GM12891 (cell line): ENCODE measurements at regions not wholly inside any gene's neighbourhood (a gene's known extent, or its start where the extent isn't known, plus 50 kb on each side); places are given as distances from the start of the nearest gene placed in this dataset.

Experiments used
- DNase-seq: peaks from one replicate; pipeline ENCODE4 v3.0.0; 2011; ENCODE audit warnings: low spot score; ENCODE audit not compliant: insufficient read length
- FAIRE-seq: peaks from 2 replicates; lab custom pipeline; 2011; peaks lifted over from hg19 to GRCh38; lab: Jason Lieb, UNC
- PAX5 ChIP-seq: IDR thresholded peaks from 2 replicates; pipeline ENCODE4 v1.6.1; 2011; ENCODE audit warnings: low read length, moderate library complexity, mild to moderate bottlenecking; ENCODE audit not compliant: insufficient read depth, severe bottlenecking
- POLR2A ChIP-seq: IDR thresholded peaks from 2 replicates; pipeline ENCODE4 v1.6.1; 2011; ENCODE audit warnings: low read depth, low read length, control low read depth
- POLR2AphosphoS5 ChIP-seq: IDR thresholded peaks from 2 replicates; pipeline ENCODE4 v1.6.1; 2011; ENCODE audit warnings: low read depth, low read length, control low read depth
- POU2F2 ChIP-seq: IDR thresholded peaks from 2 replicates; pipeline ENCODE4 v1.6.1; 2011; ENCODE audit warnings: low read depth, mild to moderate bottlenecking, control low read depth, low read length, moderate library complexity
- SPI1 ChIP-seq: IDR thresholded peaks from 2 replicates; pipeline ENCODE4 v1.6.1; 2011; ENCODE audit warnings: low read depth, low read length, control low read depth
- TAF1 ChIP-seq: IDR thresholded peaks from 2 replicates; pipeline ENCODE4 v1.6.1; 2011; ENCODE audit warnings: low read depth, low read length, control low read depth

DNA sequence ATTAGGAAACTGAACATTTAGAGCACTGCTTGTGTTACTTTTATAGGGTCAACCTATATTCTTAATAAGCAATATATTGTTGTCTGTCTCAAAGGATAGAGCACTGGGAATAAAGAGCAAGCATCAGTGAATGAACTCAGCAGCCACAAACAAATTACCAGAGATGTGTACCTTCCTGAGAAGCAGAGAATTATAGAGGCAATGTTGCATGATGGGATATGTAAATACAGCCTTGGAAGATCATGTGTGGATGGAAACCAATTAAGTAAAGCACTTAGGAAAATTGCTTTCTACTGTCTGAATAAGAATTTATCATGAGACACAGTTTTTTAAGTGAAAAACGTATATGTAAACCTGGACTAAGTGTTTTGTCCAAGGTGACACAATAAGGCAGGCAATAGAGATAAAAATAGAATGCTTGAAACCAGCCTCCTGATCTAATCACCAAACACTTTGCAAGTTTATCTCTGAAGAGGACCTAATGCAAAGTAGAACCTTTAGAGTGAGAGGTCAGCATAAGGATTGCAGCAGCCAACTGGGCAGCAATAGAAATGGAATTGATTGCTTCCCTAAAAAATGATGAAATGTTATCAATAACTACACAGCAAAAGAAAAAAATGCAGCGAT, 848.0 kb downstream of the TUSC7 start:
- DNase-seq (no peak), FAIRE-seq (no peak)
- TF ChIP-seq TAF1 (no peak), POLR2A (no peak), POU2F2 (no peak), SPI1 (no peak), PAX5 (no peak), POLR2AphosphoS5 (no peak)

DNA sequence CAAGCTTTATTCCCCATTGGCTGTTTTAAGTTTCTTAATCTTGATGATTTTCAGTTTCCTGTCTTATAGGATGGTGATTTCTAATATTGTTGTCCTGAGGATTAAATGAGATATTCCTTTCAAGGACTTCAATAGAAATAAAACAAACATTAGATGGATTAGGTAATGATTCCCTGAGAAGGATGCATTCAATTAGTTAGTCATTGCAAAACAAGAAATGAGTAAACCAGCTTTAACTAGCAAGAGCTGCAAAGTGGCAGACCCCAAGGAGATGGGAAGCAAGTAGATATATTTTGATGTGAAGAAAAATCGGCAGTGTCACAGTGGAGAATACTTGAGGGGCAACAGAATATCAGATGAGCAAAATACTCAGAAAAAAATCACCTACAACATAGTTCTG, 849.1 kb downstream of the TUSC7 start:
- TF ChIP-seq SPI1 (no peak), PAX5 (no peak), POLR2AphosphoS5 (no peak), TAF1 (no peak), POLR2A (no peak), POU2F2 (no peak)
- no peak for DNase-seq
- FAIRE-seq, result no peak

DNA sequence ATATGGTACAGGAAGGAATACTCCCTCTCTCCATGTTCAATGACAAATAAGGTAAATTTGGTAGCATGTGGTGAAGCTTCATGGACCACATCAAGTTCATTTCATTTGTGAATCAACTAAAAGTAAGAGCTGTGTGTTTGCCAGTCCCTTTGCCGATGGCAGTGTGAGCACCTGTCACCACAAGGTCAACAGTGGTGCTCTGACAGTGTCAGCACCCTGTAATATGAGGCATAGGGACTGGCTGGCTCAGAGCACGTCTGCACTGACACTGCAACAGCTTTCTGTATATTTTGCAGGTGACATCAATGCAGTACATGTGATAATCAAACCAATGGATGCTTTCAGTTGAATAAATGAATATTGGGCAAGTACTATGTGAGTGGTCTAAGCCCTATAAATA, 852.4 kb downstream of the TUSC7 start:
- DNase-seq, result no peak
- no peak for FAIRE-seq
- TF ChIP-seq TAF1, result no peak
- TF ChIP-seq PAX5, result no peak
- TF ChIP-seq POLR2AphosphoS5, result no peak
- TF ChIP-seq SPI1, result no peak
- no peak for TF ChIP-seq POU2F2
- TF ChIP-seq POLR2A, result no peak

DNA sequence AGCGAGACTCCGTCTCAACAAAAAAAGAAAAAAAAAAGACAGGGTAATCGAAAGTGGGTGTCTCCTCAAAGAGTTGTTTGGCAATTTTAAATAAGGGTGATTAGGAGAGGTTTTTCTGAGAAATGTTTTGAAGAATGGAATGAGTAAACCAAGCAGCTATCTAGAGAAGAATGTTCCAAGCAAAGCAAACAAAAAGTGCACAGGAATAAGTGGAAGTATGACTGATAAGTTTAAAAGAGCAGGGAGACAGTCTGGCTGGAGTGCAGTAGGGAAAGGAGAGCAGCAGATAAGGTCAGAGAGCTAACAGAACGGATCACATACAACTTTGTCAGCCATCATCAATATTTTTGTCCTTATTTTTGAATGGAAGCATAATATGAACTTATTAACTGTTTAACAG, 853.5 kb downstream of the TUSC7 start:
- no peak for DNase-seq
- TF ChIP-seq POLR2A (no peak), PAX5 (no peak), TAF1 (no peak), POU2F2 (no peak), SPI1 (no peak), POLR2AphosphoS5 (no peak)
- no peak for FAIRE-seq

DNA sequence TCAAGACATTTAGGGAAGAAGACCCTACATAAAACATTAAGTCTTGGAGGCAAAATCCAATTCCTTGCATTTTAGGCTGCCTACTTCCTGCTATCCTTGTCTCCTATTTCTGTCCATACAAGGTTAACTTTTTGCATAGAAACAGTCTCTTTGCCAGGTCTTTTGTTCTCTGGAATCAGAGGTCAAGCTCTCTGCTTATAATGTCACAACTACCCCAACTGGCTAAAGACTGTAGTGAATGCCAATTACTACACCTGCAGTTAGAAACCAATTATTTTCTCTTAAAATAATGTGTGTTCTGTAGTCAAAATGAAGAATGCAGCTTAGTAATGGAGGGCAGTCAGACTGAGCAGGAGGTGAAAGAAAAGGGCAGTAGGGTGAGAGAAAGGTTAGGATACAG, 856.2 kb downstream of the TUSC7 start:
- no peak for TF ChIP-seq TAF1
- no peak for TF ChIP-seq SPI1
- TF ChIP-seq POLR2AphosphoS5, result no peak
- TF ChIP-seq POLR2A, result no peak
- TF ChIP-seq POU2F2, result no peak
- TF ChIP-seq PAX5, result no peak
- DNase-seq (no peak), FAIRE-seq (no peak)

DNA sequence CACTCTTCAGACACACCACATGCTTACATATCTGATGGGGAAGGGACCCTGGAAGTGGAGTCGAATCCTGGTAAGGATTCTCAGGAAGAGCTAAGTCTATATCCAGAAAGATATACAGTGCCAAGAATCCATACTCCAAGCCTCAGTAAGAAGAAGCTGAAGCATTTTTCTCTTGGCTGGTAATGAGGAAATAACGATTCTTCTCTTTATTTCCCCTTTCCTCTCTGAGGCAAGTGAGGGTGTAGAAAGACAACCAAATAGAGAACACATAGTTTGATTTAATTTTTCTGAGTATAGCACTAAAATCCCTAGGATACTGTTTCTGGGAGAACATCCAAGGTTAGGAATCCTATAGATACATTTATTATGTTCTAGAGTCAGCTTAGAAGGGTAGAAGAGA, 857.3 kb downstream of the TUSC7 start:
- TF ChIP-seq PAX5 (no peak), POU2F2 (no peak), TAF1 (no peak), POLR2A (no peak), SPI1 (no peak), POLR2AphosphoS5 (no peak)
- FAIRE-seq, result no peak
- no peak for DNase-seq

DNA sequence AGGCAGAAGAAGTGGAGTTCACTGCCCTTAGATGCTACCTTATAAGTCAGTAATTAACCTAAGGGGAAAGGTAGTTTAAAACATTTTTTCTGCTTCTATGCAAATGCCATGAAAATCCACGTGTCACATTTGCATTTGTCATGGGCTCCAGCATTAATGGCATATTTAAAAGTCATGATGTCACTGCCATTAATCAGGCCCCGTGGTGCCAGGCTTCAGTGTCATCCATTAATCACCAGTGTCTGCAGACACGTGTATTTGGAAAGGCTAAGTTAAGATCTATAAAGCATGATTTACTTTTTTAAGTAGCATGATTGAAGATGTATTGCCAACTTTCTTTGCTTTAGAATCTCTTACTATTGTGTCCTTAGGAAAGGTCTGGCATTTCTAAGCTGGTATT, 857.8 kb downstream of the TUSC7 start:
- no peak for FAIRE-seq

DNA sequence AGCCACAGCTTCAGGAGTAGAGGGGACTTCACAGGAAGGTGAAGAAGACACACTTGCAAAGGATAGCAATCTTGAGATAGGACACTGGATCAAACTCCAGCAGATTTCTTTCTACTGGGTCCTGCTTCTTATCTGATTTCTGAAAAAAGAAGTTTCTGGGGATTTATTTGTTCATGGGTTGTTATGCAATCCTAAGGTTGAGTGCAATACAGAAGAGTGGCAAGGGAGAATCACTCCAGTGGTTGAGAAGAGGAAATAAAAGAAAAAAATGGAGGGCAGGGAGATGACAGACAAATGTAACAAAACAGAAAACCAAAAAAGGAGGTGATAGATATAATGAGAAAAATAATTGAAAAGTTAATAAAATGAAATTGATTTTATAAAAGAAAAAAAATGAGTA, 858.3 kb downstream of the TUSC7 start:
- FAIRE-seq (no peak), DNase-seq (no peak)
- TF ChIP-seq SPI1, result no peak
- TF ChIP-seq POLR2AphosphoS5, result no peak
- no peak for TF ChIP-seq POLR2A

More for the DNA sequence above, 857.8 kb downstream of the TUSC7 start:
- no peak for DNase-seq
- TF ChIP-seq POLR2AphosphoS5, result no peak
- no peak for TF ChIP-seq POLR2A
- no peak for TF ChIP-seq TAF1
- no peak for TF ChIP-seq POU2F2
- TF ChIP-seq SPI1, result no peak
- no peak for TF ChIP-seq PAX5

DNA sequence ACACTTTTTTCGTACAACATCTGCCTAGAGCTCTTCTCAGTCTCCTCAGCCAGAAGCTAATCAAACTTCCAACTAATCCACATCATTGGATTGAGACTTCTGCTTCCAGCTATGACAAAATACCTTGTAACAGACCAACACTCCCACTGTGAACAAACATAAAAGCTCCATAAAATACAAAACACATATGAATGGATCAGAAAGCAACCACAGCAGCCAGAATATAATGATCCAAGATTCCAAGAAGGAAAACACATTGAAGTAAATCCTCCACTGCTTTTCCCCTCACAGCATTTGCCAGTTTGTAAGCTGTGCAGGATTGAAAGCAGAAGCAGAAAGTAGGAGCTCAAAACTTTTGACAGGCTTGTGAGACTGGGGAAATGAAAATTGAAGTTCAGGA, 863.2 kb downstream of the TUSC7 start:
- no peak for FAIRE-seq
- TF ChIP-seq POLR2A, result no peak
- no peak for TF ChIP-seq SPI1
- no peak for TF ChIP-seq POLR2AphosphoS5
- TF ChIP-seq POU2F2, result no peak
- no peak for TF ChIP-seq TAF1
- TF ChIP-seq PAX5, result no peak

DNA sequence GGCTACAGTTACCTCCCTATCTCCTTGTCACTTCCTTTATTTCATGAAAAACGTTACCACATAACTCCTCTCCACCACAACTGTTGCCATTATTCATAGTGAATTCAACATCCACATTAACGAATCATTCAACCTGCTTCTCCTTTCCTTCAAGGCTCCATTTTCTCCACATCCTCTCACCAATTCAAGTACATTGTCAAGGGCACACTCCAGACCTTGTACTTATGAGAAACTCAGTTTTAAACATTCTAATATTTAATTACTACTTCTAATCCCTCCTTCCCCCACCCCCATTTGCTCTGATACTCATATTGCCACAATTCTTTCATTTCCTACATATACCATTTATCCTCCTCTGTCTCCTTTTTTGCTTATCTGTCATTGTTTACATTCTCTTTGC, 871.2 kb downstream of the TUSC7 start:
- TF ChIP-seq TAF1 (no peak), POLR2A (no peak), POLR2AphosphoS5 (no peak), PAX5 (no peak), POU2F2 (no peak), SPI1 (no peak)
- no peak for FAIRE-seq
- DNase-seq, result no peak

More for the DNA sequence above, 863.2 kb downstream of the TUSC7 start:
- DNase-seq, result no peak
